Transverse colon (tissue), 4 donors: ENCODE measurements at regions not wholly inside any gene's neighbourhood (a gene's known extent, or its start where the extent isn't known, plus 50 kb on each side); places are given as distances from the start of the nearest gene placed in this dataset.

Experiments
- CTCF ChIP-seq, 5 experiments: fragments of 200-600 bp in 3 of 5; fragments of 450-650 bp in 2 of 5; sonication (generic) in 3 of 5; IDR thresholded peaks; 1 replicate in 2 of 5; 2 replicates in 3 of 5; pipeline ENCODE4 v1.5.1; 2016 to 2017; ENCODE audit warnings: antibody characterized with exemption in 5 of 5, inconsistent platforms in 3 of 5, mild to moderate bottlenecking in 2 of 5, moderate library complexity in 1 of 5
- EP300 ChIP-seq: sonication (generic); formaldehyde crosslinking; IDR thresholded peaks from one replicate; pipeline ENCODE4 v1.6.1; 2017; ENCODE audit warnings: antibody characterized with exemption, low read depth
- POLR2AphosphoS5 ChIP-seq, 3 donors: sonication (generic); formaldehyde crosslinking; IDR thresholded peaks; one replicate each; pipeline ENCODE4 v1.6.1; 2016; ENCODE audit warnings: antibody characterized with exemption in 3 of 3

- TF ChIP-seq EP300 (no peak), POLR2AphosphoS5 (IDR thresholded peaks at IDR 0.05) (no peak), CTCF (IDR thresholded peaks at IDR 0.05) (no peak)
Measured at GRCh38 chr4:148787285-148787684, 345.1 kb upstream of the NR3C2 start.
